GM12801 (cell line): ENCODE measurements at regions not wholly inside any gene's neighbourhood (a gene's known extent, or its start where the extent isn't known, plus 50 kb on each side); places are given as distances from the start of the nearest gene placed in this dataset.

ENCODE experiments used
- TF ChIP-seq, protein P1 (sequence below): IDR thresholded peaks from one replicate; pipeline ENCODE4 v1.5.1; 2011; ENCODE audit warnings: control low read depth; ENCODE audit not compliant: insufficient read length; ENCODE audit errors: extremely low read depth

DNA sequence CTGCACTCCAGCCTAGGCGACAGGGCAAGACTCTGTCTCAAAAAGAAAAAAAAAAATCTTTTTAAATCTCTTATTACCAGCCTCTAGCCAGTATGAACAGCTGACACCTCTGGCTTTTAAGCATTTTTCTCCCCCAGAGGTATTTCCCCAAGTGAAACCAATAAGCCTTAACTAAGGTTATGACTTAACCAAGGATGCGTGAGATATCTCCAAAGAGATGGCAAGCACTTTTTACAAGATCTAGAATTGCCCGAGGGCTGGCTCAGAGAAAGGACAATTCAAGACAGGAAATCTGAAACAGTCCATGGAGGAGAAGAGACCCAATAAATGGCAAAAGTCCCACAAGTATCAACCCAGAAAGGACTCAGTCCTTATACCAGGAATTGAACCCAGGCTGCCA lies 362.1 kb downstream of the FOXO1 start:
- TF ChIP-seq, protein P1, sequence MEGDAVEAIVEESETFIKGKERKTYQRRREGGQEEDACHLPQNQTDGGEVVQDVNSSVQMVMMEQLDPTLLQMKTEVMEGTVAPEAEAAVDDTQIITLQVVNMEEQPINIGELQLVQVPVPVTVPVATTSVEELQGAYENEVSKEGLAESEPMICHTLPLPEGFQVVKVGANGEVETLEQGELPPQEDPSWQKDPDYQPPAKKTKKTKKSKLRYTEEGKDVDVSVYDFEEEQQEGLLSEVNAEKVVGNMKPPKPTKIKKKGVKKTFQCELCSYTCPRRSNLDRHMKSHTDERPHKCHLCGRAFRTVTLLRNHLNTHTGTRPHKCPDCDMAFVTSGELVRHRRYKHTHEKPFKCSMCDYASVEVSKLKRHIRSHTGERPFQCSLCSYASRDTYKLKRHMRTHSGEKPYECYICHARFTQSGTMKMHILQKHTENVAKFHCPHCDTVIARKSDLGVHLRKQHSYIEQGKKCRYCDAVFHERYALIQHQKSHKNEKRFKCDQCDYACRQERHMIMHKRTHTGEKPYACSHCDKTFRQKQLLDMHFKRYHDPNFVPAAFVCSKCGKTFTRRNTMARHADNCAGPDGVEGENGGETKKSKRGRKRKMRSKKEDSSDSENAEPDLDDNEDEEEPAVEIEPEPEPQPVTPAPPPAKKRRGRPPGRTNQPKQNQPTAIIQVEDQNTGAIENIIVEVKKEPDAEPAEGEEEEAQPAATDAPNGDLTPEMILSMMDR: no peak

DNA sequence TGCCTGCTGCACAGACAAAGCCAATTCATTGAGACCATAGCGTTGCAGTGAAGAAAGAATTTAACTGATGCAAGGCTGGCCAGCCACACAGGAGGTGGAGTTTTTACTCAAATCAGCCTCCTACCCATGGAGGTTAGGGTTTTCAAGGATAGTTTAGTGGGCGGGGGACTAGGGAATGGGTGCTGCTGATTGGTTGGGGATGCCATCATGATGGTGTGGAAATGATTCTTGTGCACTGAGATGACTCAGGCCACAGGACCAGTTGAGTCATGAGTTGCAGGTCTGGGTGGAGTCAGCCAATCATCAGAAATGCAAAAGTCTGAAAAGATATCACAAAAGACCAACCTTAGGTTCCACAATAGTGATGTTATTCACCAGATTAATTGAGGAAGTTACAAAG lies 359.6 kb downstream of the FOXO1 start:
- TF ChIP-seq, protein P1: no peak

DNA sequence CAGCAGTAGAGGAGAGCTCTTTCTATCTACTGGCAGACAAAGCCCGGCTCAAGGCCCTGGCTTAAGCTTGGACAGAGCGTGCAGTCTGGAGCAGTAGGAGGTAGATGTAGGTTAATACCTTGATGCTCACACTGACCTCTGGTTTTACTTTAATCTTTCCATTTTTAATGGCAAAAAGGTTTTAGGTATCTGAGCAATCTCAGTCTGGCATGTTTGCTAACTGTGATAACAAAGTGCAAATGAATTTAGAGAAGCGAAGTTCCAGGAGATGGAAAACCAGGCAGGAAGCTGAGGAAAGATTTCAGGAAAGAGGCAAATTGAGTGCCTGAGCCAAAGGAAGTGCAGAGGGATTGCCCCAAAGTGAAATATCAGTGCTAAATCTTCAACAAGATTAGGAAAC lies 356.6 kb downstream of the FOXO1 start:
- TF ChIP-seq, protein P1: no peak

DNA sequence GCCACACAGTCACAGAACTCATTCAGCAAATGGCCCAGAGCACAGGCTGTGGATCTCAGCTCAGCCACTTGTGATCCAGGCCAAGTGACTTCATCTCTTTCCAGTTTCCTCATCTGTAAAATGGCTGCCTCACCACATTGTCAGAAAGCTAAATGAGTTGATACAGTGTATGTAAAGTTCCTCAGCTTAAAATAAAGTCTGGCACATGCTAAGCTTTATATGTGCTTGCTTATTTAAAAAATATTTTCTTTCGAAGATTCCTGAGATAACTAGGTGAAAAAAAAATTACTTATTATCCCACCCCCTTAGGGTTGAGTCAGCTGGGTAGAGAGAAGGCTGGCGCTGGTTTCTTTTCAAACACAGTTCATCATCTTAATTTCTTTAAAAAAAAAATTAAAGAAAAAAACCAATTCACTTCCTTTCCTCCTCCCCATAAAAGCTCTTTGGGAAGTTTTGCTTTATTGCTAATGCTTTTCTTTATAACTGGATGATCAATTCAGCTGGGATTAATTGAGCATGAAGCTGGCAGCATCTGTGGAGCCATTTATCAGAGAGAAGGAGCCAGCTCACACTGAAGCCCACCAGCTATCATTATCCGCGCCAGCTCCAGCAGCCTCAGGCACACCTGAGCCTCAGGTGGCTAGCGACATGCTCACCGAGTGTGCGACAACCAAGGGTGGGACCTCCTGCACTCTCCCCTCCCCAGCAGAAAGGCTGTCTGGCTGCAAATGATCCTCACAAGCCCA lies 354.9 kb downstream of the FOXO1 start:
- TF ChIP-seq, protein P1: no peak

DNA sequence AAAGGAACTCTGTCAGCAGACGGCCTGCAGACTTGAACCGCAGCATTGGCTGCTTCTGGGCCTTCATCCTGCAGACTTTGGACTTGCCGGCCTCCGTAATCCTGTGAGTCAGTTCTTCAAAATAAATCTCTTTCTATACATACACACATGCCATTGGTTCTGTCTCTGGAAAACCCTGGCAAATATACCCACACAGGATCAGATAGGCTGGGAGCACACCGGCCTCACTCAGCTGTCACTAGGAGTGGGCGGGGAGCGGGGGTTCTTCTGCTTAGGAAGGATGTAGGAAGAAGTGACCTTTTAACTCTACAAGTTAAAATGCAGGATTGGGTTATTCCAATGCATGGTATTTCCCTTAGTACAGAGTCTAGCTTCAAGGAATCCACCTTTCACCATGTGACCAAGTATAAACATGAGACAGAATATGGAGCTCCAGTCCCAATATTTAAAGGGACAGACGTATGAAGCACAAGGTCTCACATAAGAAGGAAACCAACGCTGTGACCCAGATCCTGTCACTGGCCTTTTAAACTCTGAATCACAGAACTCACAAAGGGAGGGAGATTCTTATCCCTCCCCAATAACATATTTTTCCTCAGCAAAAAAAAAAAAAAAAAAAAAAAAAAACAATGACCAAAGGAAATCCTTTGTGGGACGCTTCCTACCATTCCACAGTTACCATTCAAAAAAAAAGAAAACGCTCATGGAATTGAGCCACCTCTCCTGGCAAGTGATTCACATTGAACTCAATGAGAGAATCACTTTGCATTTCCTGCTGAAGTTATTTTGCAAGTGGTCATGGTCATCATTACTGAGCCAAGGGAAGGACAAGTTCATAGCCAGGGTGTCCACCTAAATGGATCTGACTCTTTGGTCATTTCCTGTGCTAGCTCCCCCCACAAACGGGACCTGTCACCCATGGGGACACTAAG lies 352.9 kb downstream of the FOXO1 start:
- TF ChIP-seq, protein P1: no peak

DNA sequence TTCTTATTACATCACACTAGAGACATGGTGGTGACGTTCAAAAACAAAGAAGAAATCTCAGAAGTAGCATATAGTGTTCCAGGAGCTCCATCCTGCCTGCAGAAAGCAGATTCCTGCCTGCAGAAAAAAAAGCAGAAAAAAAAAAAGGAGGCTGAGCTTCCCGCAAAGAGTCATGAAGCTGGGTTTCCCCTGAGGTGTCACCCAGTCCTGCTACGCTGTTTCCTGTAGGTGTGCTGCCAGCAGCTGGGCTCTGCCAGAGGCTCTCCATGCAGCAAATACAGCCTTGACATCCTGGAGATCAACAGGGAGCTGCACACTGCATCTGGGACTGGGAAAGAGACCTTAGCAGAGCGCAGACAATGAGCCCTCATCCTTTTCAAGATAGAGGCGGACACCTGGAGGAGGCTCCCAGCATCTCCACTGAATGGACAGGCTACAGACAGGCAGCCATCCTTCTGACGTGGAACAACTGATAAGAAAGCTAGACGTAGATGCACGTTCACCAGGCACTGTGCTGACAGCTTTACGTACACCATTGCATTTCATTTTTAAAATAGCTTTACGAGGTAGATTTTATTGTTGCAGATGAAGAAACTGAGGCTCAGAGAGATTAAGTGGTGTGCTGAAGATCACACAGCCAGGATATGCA lies 350.9 kb downstream of the FOXO1 start:
- TF ChIP-seq, protein P1: no peak

DNA sequence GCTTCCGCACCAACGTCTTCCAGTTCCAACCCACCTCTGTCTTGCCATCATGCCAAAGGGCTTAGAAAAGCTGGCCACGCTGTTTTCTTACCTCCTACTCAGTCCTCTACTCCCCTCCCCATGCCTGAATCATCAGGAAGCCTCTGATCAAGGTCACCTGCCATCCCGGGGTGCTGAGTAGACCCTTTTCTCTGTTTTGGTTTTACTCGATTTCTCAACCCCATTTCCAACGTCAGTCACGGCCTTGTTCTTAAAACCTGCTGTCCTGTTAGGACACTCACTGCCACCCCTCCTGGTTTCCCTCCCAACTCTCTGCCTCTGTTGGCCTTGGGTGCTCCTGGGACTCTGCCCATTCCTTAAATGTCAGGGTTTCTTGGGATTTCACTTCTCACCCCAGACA lies 350.1 kb downstream of the FOXO1 start:
- TF ChIP-seq, protein P1: no peak
